GM12878 (cell line): ENCODE measurements at regions not wholly inside any gene's neighbourhood (a gene's known extent, or its start where the extent isn't known, plus 50 kb on each side); places are given as distances from the start of the nearest gene placed in this dataset.
A peak's percentile ranks its signal among the peaks of the same experiment; 100 is the strongest.

ENCODE experiments used
- BCL11A ChIP-seq: IDR thresholded peaks from 2 replicates; pipeline ENCODE4 v1.6.1; 2011; ENCODE audit warnings: low read depth, low read length
- POU2F2 ChIP-seq: IDR thresholded peaks from 3 replicates; pipeline ENCODE4 v1.6.1; 2011; ENCODE audit warnings: low read depth, mild to moderate bottlenecking, low read length, borderline replicate concordance
- SMC3 ChIP-seq: IDR thresholded peaks from 2 replicates; pipeline ENCODE4 v1.6.1; 2011; ENCODE audit warnings: low read length, improper control_type of control experiment, borderline replicate concordance
- TF ChIP-seq, protein P1 (sequence below): fragments of 450-650 bp; formaldehyde crosslinking; IDR thresholded peaks from 2 replicates; pipeline ENCODE4 v1.4.0; 2022; ENCODE audit warnings: mild to moderate bottlenecking, moderate library complexity
- TF ChIP-seq, protein P2 (sequence below): fragments of 450-650 bp; IDR thresholded peaks from 2 replicates; pipeline ENCODE4 v1.6.1; 2016; ENCODE audit warnings: mild to moderate bottlenecking, moderate library complexity, borderline replicate concordance

- TF ChIP-seq SMC3 (peak; percentile 21; the same call in 1 of the 2 replicates), POU2F2 (no peak), BCL11A (no peak)
- TF ChIP-seq, protein P1, sequence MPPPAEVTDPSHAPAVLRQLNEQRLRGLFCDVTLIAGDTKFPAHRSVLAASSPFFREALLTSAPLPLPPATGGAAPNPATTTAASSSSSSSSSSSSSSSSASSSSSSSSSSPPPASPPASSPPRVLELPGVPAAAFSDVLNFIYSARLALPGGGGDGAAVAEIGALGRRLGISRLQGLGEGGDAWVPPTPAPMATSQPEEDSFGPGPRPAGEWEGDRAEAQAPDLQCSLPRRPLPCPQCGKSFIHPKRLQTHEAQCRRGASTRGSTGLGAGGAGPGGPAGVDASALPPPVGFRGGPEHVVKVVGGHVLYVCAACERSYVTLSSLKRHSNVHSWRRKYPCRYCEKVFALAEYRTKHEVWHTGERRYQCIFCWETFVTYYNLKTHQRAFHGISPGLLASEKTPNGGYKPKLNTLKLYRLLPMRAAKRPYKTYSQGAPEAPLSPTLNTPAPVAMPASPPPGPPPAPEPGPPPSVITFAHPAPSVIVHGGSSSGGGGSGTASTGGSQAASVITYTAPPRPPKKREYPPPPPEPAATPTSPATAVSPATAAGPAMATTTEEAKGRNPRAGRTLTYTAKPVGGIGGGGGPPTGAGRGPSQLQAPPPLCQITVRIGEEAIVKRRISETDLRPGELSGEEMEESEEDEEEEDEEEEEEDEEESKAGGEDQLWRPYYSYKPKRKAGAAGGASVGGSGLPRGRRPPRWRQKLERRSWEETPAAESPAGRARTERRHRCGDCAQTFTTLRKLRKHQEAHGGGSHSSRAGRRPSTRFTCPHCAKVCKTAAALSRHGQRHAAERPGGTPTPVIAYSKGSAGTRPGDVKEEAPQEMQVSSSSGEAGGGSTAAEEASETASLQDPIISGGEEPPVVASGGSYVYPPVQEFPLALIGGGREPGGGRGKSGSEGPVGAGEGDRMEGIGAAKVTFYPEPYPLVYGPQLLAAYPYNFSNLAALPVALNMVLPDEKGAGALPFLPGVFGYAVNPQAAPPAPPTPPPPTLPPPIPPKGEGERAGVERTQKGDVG, result no peak
- TF ChIP-seq, protein P2, sequence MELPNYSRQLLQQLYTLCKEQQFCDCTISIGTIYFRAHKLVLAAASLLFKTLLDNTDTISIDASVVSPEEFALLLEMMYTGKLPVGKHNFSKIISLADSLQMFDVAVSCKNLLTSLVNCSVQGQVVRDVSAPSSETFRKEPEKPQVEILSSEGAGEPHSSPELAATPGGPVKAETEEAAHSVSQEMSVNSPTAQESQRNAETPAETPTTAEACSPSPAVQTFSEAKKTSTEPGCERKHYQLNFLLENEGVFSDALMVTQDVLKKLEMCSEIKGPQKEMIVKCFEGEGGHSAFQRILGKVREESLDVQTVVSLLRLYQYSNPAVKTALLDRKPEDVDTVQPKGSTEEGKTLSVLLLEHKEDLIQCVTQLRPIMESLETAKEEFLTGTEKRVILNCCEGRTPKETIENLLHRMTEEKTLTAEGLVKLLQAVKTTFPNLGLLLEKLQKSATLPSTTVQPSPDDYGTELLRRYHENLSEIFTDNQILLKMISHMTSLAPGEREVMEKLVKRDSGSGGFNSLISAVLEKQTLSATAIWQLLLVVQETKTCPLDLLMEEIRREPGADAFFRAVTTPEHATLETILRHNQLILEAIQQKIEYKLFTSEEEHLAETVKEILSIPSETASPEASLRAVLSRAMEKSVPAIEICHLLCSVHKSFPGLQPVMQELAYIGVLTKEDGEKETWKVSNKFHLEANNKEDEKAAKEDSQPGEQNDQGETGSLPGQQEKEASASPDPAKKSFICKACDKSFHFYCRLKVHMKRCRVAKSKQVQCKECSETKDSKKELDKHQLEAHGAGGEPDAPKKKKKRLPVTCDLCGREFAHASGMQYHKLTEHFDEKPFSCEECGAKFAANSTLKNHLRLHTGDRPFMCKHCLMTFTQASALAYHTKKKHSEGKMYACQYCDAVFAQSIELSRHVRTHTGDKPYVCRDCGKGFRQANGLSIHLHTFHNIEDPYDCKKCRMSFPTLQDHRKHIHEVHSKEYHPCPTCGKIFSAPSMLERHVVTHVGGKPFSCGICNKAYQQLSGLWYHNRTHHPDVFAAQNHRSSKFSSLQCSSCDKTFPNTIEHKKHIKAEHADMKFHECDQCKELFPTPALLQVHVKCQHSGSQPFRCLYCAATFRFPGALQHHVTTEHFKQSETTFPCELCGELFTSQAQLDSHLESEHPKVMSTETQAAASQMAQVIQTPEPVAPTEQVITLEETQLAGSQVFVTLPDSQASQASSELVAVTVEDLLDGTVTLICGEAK, result no peak
These were observed 143.7 kb upstream of the ZNF385D start (continued) for GRCh38 chr3:21894459-21895340.
